ENCODE measurements at regions not wholly inside any gene's neighbourhood (a gene's known extent, or its start where the extent isn't known, plus 50 kb on each side); places are given as distances from the start of the nearest gene placed in this dataset.

DNA sequence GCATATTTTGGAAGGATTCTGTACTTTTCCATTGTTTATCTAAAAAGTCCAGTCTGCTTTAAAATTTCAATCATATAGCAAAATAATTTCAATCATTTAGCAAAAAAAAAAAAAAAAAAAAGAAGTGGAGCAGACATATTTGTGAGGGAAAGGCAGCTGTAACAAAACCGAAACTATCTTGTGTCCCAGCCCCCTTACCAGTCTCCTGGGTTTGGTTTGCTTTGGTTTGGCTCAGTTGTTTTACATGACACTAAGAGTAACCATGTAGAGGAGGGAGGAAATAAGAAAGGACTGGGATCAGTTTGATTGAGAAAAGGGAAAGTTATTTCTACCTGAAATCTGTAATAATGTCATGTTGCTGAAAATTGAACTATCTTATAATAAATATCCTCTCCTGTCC lies 158.8 kb upstream of the GADL1 start:
- Histone ChIP-seq H3K36me3 (ENCODE audit: insufficient read depth, low read depth, low read length) (no peaks in the 10 kb centered on the region), H3K27me3 (ENCODE audit: insufficient read depth, low read length) (no peaks in the 10 kb centered on the region), H3K9ac (ENCODE audit: low read depth, low read length) (no peak overlapping the region), H3K9me3 (ENCODE audit: insufficient read depth, low read depth, low read length) (peaks cover 13% of the 10 kb centered on the region; the same call in 1 of the 2 replicates), H3K4me3 (ENCODE audit: low read length) (no peak overlapping the region; the same call in 1 of the 2 replicates), H3K27ac (ENCODE audit: low read length) (no peak overlapping the region), H3K4me1 (ENCODE audit: insufficient read depth, low read length) (0 out of 2 replicates have a peak, but pooled peaks cover 4% of the 10 kb centered on the region)

DNA sequence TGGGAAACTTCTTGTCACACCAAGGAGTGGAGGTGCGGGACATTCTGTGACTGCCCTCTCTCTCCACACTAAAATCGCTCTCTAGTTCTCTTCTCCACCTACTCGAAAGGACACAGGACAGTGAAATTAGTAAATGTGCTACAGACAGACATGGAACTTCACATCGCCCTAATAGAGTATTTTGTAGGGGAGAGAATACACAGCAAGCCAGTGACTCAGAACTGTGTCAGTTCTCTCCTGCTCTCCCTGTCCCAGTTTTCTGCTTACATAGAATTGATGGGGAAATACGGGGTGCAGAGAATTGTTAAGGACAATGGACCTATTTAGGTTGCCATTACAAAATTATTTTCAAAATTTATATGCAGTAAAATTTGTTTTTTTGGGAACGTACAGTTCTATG lies 159.6 kb upstream of the GADL1 start:
- Histone ChIP-seq H3K4me3 (ENCODE audit: low read length) (no peak overlapping the region), H3K27ac (ENCODE audit: low read length) (no peak overlapping the region), H3K9me3 (ENCODE audit: insufficient read depth, low read depth, low read length) (peaks cover 18% of the 10 kb centered on the region; the same call in 1 of the 2 replicates), H3K27me3 (ENCODE audit: insufficient read depth, low read length) (no peaks in the 10 kb centered on the region), H3K9ac (ENCODE audit: low read depth, low read length) (no peak overlapping the region), H3K4me1 (ENCODE audit: insufficient read depth, low read length) (0 out of 2 replicates have a peak, but pooled peaks cover 4% of the 10 kb centered on the region), H3K36me3 (ENCODE audit: insufficient read depth, low read depth, low read length) (no peaks in the 10 kb centered on the region)

DNA sequence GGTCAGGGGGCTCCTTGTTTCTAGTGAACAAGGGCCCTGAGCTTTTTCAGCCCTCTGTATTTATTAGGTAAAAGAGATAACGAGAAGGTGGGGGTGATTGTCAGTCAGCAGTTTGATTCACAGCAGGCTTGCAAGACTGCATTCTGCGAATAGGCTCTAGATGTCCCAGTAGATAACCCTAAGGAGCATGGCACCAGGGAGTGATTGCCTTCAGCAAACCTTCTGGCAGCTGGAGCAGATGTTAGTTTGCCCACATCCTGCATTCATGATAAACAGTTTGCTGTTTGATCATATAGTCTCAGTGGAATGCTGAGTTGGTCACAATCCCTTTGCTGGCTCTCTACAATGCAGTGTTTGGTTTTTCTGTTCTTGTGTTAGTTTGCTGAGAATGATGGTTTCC lies 161.3 kb upstream of the GADL1 start:
- H3K4me1 ChIP-seq (ENCODE audit: insufficient read depth, low read length): peaks cover 6% of the 10 kb centered on the region; the same call in 1 of the 2 replicates
- no peaks in the 10 kb centered on the region for H3K36me3 ChIP-seq (ENCODE audit: insufficient read depth, low read depth, low read length)

DNA sequence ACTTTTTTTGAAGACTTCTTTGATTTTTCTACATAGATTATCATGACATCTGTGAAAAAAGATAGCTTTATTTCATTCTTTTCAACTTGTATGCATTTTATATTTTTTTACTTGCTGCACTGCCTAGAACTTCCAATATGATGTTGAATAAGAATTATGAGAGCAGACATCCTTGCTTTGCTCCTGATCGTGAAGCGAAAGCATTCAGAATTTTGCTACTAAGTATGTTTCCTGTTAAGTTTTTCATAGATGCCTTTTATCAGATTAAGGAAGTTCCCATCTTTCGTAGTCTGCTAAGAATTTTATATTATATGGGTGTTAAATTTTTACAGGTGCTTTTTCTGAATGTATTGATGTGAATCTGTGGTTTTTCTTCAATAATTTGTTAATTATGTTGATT lies 163.4 kb upstream of the GADL1 start:
- H3K4me3 ChIP-seq (ENCODE audit: low read length): no peak overlapping the region
- no peaks in the 10 kb centered on the region for H3K36me3 ChIP-seq (ENCODE audit: insufficient read depth, low read depth, low read length)
- no peak overlapping the region for H3K9ac ChIP-seq (ENCODE audit: low read depth, low read length)
- no peak overlapping the region for H3K27ac ChIP-seq (ENCODE audit: low read length)
- peaks cover 8% of the 10 kb centered on the region; the same call in 1 of the 2 replicates for H3K4me1 ChIP-seq (ENCODE audit: insufficient read depth, low read length)
- peaks cover 22% of the 10 kb centered on the region; the same call in 1 of the 2 replicates for H3K9me3 ChIP-seq (ENCODE audit: insufficient read depth, low read depth, low read length)
- no peaks in the 10 kb centered on the region for H3K27me3 ChIP-seq (ENCODE audit: insufficient read depth, low read length)

More for the DNA sequence above, 161.3 kb upstream of the GADL1 start:
- no peak overlapping the region for H3K27ac ChIP-seq (ENCODE audit: low read length)
- peaks cover 22% of the 10 kb centered on the region; the same call in 1 of the 2 replicates for H3K9me3 ChIP-seq (ENCODE audit: insufficient read depth, low read depth, low read length)
- H3K4me3 ChIP-seq (ENCODE audit: low read length): no peak overlapping the region
- no peaks in the 10 kb centered on the region for H3K27me3 ChIP-seq (ENCODE audit: insufficient read depth, low read length)
- no peak overlapping the region for H3K9ac ChIP-seq (ENCODE audit: low read depth, low read length)

DNA sequence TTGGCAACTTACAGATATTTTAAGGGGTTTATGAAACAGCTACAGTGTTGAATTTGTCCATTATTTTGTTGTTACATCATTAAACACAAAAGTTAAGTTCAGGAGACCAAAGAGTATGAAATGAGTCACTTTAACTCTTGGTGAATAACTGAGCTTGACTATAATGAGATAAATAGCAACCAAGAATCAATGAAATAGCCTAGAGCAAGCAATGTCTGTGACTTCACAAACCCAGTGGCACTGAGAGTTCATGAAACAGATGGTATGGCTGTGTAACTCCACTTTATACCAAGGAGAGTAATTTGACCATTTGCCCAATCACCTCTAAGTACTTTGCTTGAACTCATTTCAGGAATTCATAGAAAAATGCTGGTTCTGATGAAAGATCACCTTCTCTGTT lies 169.6 kb upstream of the GADL1 start:
- no peaks in the 10 kb centered on the region for H3K27me3 ChIP-seq (ENCODE audit: insufficient read depth, low read length)
- H3K9me3 ChIP-seq (ENCODE audit: insufficient read depth, low read depth, low read length): peaks cover 4% of the 10 kb centered on the region; the same call in 1 of the 2 replicates
- H3K4me3 ChIP-seq (ENCODE audit: low read length): no peak overlapping the region

DNA sequence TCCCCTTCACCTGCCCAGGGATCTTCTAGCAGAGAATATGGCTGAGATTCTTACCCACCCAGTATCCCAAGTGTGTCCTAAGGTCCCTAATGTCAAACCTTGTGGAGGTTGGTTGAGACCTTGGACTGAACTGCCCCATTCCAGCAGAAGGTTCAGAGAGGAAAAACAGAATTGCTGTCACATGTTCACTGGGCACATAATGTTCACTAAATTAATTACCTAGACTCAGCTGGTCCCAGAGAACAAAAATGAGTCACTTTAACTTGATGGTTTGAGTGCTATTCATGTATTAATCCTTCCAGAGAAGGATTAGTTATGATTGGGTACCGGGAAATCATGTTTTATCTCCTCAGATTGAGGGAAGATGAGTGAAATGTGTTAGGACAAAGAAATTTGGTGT lies 171.3 kb upstream of the GADL1 start:
- peaks cover 2% of the 10 kb centered on the region for H3K4me1 ChIP-seq (ENCODE audit: insufficient read depth, low read length)
- H3K9me3 ChIP-seq (ENCODE audit: insufficient read depth, low read depth, low read length): no peaks in the 10 kb centered on the region
- no peak overlapping the region for H3K9ac ChIP-seq (ENCODE audit: low read depth, low read length)
- no peaks in the 10 kb centered on the region for H3K27me3 ChIP-seq (ENCODE audit: insufficient read depth, low read length)
- no peak overlapping the region for H3K4me3 ChIP-seq (ENCODE audit: low read length)
- no peak overlapping the region for H3K27ac ChIP-seq (ENCODE audit: low read length)
- H3K36me3 ChIP-seq (ENCODE audit: insufficient read depth, low read depth, low read length): no peaks in the 10 kb centered on the region

More for the DNA sequence above, 169.6 kb upstream of the GADL1 start:
- no peak overlapping the region for H3K27ac ChIP-seq (ENCODE audit: low read length)
- no peak overlapping the region for H3K9ac ChIP-seq (ENCODE audit: low read depth, low read length)
- no peaks in the 10 kb centered on the region for H3K36me3 ChIP-seq (ENCODE audit: insufficient read depth, low read depth, low read length)
- peaks cover 3% of the 10 kb centered on the region for H3K4me1 ChIP-seq (ENCODE audit: insufficient read depth, low read length)

DNA sequence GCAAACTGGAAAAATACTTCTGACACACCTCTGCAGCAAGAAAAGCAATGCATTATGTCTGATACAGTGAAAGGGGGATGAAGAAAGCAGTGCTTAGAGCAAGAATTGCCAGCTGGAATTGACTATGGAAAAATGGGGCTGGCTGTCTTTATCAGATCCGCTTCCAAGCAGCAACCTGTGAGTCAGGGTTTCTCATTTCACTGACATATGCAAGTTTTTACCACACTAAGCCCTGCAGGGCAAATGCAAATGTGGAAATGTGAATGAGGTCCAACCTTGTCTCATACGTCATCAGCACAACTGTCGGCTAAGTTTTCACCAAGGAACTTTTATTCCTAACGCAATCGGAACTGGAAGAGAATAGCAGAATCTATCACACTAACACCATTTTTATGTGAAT lies 172.5 kb upstream of the GADL1 start:
- no peak overlapping the region for H3K4me3 ChIP-seq (ENCODE audit: low read length)
- H3K27me3 ChIP-seq (ENCODE audit: insufficient read depth, low read length): no peaks in the 10 kb centered on the region
- no peak overlapping the region for H3K27ac ChIP-seq (ENCODE audit: low read length)
- H3K36me3 ChIP-seq (ENCODE audit: insufficient read depth, low read depth, low read length): no peaks in the 10 kb centered on the region
- H3K9ac ChIP-seq (ENCODE audit: low read depth, low read length): no peak overlapping the region
- no peaks in the 10 kb centered on the region; the same call in 1 of the 2 replicates for H3K4me1 ChIP-seq (ENCODE audit: insufficient read depth, low read length)
- H3K9me3 ChIP-seq (ENCODE audit: insufficient read depth, low read depth, low read length): no peaks in the 10 kb centered on the region

DNA sequence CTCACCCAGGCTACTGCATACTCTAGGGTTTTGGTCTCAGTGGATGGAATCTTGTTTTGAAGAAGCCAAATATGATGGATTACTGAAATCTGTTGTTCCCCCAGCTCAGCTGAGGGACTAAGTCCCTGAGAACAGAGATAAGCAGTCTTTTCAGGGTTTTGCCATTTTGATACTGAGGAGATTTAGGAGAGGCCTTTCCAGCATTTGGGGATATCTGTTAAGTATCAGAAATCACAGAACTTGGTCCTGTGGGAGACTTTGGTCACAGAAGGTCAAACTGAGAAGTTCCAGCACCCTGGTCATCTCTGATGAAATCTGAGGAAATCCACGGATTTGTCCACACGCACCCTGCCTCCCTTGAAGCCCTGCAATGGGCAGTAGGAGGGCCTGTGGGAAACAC lies 181.0 kb upstream of the GADL1 start:
- no peak overlapping the region for H3K9ac ChIP-seq (ENCODE audit: low read depth, low read length)
- no peak overlapping the region for H3K27ac ChIP-seq (ENCODE audit: low read length)
- H3K4me3 ChIP-seq (ENCODE audit: low read length): no peak overlapping the region
- no peaks in the 10 kb centered on the region for H3K36me3 ChIP-seq (ENCODE audit: insufficient read depth, low read depth, low read length)
- H3K9me3 ChIP-seq (ENCODE audit: insufficient read depth, low read depth, low read length): no peaks in the 10 kb centered on the region
- no peaks in the 10 kb centered on the region for H3K27me3 ChIP-seq (ENCODE audit: insufficient read depth, low read length)
- H3K4me1 ChIP-seq (ENCODE audit: insufficient read depth, low read length): no peaks in the 10 kb centered on the region

DNA sequence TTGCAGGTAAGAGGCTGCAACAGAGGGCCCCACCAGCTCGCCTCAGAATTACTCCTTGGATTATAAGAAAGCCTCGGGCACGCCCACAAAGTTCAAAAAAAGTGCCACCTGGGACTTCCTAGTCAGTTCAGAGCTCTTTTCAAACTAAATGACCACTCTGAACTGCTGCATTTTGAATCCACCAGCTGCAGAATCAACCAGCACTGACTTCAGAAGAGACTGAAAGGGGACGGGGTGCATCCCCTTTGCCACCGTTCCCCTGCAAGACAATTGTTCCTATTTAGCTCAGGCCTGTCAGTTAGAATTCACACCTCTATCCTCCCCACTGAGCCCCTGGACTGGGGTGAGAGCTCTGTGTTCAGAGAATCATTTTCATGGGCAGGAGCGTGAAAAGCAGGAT lies 181.4 kb upstream of the GADL1 start:
- no peak overlapping the region for H3K9ac ChIP-seq (ENCODE audit: low read depth, low read length)
- no peak overlapping the region for H3K27ac ChIP-seq (ENCODE audit: low read length)
- no peaks in the 10 kb centered on the region for H3K36me3 ChIP-seq (ENCODE audit: insufficient read depth, low read depth, low read length)
- H3K9me3 ChIP-seq (ENCODE audit: insufficient read depth, low read depth, low read length): no peaks in the 10 kb centered on the region
- H3K4me3 ChIP-seq (ENCODE audit: low read length): no peak overlapping the region
- H3K27me3 ChIP-seq (ENCODE audit: insufficient read depth, low read length): no peaks in the 10 kb centered on the region
- H3K4me1 ChIP-seq (ENCODE audit: insufficient read depth, low read length): no peaks in the 10 kb centered on the region

DNA sequence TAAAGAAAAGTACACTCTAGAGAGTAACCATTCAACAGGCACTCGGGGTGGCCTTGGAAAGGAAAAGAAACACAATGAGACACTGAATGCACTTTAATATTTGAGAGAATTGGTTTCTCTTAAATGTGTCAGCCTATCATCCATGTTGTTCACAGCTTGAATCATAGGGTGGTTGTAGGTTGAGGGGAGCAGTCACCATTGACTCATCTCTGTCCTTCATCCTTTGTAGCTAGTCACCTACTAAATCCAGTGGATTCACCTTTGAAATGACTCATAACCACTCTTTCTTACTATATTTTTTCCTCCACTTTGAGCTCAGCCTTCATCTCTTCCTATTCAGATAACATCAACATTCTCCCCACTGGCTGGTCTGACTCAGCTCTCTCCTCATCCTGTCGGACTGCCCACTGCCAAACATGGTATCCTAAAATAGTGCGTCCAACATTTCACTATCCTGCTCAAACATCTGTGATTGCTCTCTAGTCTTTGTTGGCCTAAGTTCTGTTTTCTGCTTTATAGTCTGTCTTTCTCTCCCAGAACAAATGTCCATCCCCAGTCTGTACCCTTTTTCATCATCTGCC lies 182.7 kb upstream of the GADL1 start:
- H3K27ac ChIP-seq (ENCODE audit: low read length): no peak overlapping the region
- no peak overlapping the region for H3K4me3 ChIP-seq (ENCODE audit: low read length)
- no peaks in the 10 kb centered on the region for H3K36me3 ChIP-seq (ENCODE audit: insufficient read depth, low read depth, low read length)
- no peaks in the 10 kb centered on the region for H3K9me3 ChIP-seq (ENCODE audit: insufficient read depth, low read depth, low read length)
- H3K4me1 ChIP-seq (ENCODE audit: insufficient read depth, low read length): no peaks in the 10 kb centered on the region
- H3K9ac ChIP-seq (ENCODE audit: low read depth, low read length): no peak overlapping the region
- no peaks in the 10 kb centered on the region for H3K27me3 ChIP-seq (ENCODE audit: insufficient read depth, low read length)

DNA sequence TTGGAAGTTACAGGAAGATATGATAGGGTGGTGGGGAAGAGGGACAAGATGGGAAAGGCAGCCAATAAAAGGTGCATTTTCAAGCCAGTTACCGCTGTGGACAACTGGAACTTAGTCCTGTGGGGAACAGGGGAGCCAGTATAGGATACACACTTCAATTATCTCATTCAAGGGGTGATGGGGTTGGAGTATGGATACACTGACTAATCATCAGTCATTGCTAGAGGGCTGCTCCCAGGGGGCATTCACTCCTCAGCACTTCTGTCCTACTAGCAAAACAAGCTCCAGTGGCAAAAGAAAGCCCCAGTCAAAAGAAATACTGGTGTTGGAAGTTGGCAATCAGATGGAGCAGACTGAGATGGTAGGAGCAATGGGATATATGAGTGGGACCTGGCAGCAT lies 183.4 kb upstream of the GADL1 start:
- Histone ChIP-seq H3K4me3 (ENCODE audit: low read length) (no peak overlapping the region), H3K9ac (ENCODE audit: low read depth, low read length) (no peak overlapping the region), H3K4me1 (ENCODE audit: insufficient read depth, low read length) (no peaks in the 10 kb centered on the region), H3K9me3 (ENCODE audit: insufficient read depth, low read depth, low read length) (no peaks in the 10 kb centered on the region), H3K27me3 (ENCODE audit: insufficient read depth, low read length) (no peaks in the 10 kb centered on the region), H3K36me3 (ENCODE audit: insufficient read depth, low read depth, low read length) (no peaks in the 10 kb centered on the region), H3K27ac (ENCODE audit: low read length) (no peak overlapping the region)

DNA sequence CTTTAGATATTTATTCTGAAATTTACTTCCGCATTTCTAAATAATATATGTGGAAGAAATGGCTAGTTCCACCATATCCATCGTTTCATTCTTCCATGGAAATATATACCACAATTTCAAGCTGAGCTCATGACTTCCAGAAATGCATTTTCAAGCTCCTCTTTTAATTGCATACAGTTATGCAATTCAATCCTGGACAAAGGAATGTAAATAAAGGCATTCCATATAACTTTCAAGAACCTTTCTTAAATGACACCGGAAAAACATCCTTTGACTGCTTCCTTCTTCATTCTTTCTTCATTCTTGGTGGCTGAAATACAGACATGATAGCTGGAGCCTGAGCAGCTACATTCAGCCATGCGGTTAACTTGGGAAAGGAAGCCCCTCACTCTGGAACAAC lies 185.2 kb upstream of the GADL1 start:
- no peak overlapping the region for H3K4me3 ChIP-seq (ENCODE audit: low read length)
- no peaks in the 10 kb centered on the region for H3K4me1 ChIP-seq (ENCODE audit: insufficient read depth, low read length)
- no peak overlapping the region for H3K9ac ChIP-seq (ENCODE audit: low read depth, low read length)
- no peak overlapping the region for H3K27ac ChIP-seq (ENCODE audit: low read length)
- H3K27me3 ChIP-seq (ENCODE audit: insufficient read depth, low read length): no peaks in the 10 kb centered on the region
- H3K36me3 ChIP-seq (ENCODE audit: insufficient read depth, low read depth, low read length): no peaks in the 10 kb centered on the region
- no peaks in the 10 kb centered on the region for H3K9me3 ChIP-seq (ENCODE audit: insufficient read depth, low read depth, low read length)

All from iPS-20b (cell line).